BLaER1 treated with 17β-estradiol and CSF1 and Interleukin-3, amounts not matched to agents 10 nM and 100 nM (cell line): ENCODE measurements at regions not wholly inside any gene's neighbourhood (a gene's known extent, or its start where the extent isn't known, plus 50 kb on each side); places are given as distances from the start of the nearest gene placed in this dataset.
A peak's percentile ranks its signal among the peaks of the same experiment; 100 is the strongest.

ENCODE experiments used
- H3K27ac ChIP-seq, 11 experiments: shearing (Covaris generic); formaldehyde crosslinking; 2 replicates each; pipeline ENCODE4 v1.8.1; 2022
- H3K27me3 ChIP-seq, 11 experiments: shearing (Covaris generic); formaldehyde crosslinking; 2 replicates each; pipeline ENCODE4 v1.8.1; 2022
- H3K36me3 ChIP-seq, 11 experiments: shearing (Covaris generic); formaldehyde crosslinking; 2 replicates each; pipeline ENCODE4 v1.8.1; 2022
- H3K4me1 ChIP-seq, 10 experiments: shearing (Covaris generic); formaldehyde crosslinking; 2 replicates each; pipeline ENCODE4 v1.8.1; 2022
- H3K4me2 ChIP-seq, 11 experiments: shearing (Covaris generic); formaldehyde crosslinking; 2 replicates each; pipeline ENCODE4 v1.8.1; 2022
- H3K4me3 ChIP-seq, 10 experiments: shearing (Covaris generic); formaldehyde crosslinking; 2 replicates each; pipeline ENCODE4 v1.8.1; 2022
- H3K9ac ChIP-seq, 11 experiments: shearing (Covaris generic); formaldehyde crosslinking; 2 replicates each; pipeline ENCODE4 v1.8.1; 2022
- H3K9me3 ChIP-seq, 11 experiments: shearing (Covaris generic); formaldehyde crosslinking; replicated peaks in 1 of 11; 2 replicates each; pipeline ENCODE4 v1.8.1; 2022
- H4K20me1 ChIP-seq, 11 experiments: shearing (Covaris generic); formaldehyde crosslinking; 2 replicates each; pipeline ENCODE4 v1.8.1; 2022
- Cebpa-rat ChIP-seq, 11 experiments: shearing (Covaris generic); IDR thresholded peaks; 2 replicates each; pipeline ENCODE4 v1.8.1; 2022

- Histone ChIP-seq H4K20me1 (no peaks in the 10 kb centered on the region), H3K9me3 (no peaks in the 10 kb centered on the region; a peak in 1 of 22 replicates), H3K36me3 (no peaks in the 10 kb centered on the region), H3K27ac (no peak overlapping the region), H3K27me3 (no peaks in the 10 kb centered on the region), H3K4me1 (peaks cover 0 to 20% (median 0%) of the 10 kb centered on the region in 10 experiments; a peak in 3 of 20 replicates), H3K4me3 (no peak overlapping the region), H3K9ac (no peak overlapping the region), H3K4me2 (no peak overlapping the region)
- no peak for TF ChIP-seq Cebpa-rat (IDR thresholded peaks at IDR 0.05)
These were observed 284.2 kb downstream of the C7orf25 start for GRCh38 chr7:42627626-42628025.

- Histone ChIP-seq H3K9ac (no peak overlapping the region), H4K20me1 (no peaks in the 10 kb centered on the region), H3K4me1 (peaks cover 0 to 20% (median 0%) of the 10 kb centered on the region in 10 experiments; a peak in 3 of 20 replicates), H3K27me3 (no peaks in the 10 kb centered on the region), H3K9me3 (no peaks in the 10 kb centered on the region), H3K36me3 (no peaks in the 10 kb centered on the region), H3K4me2 (no peak overlapping the region), H3K27ac (no peak overlapping the region), H3K4me3 (no peak overlapping the region)
- TF ChIP-seq Cebpa-rat (IDR thresholded peaks at IDR 0.05) = no peak
These were observed 284.8 kb downstream of the C7orf25 start for GRCh38 chr7:42627101-42627500.

GRCh38 chr7:42625421-42625820, 286.4 kb downstream of the C7orf25 start:
- Histone ChIP-seq H3K4me2 (peak overlapping the region in 2 of 11 experiments; percentile 4 to 36; a peak in 3 of 22 replicates), H3K9ac (no peak overlapping the region), H3K4me1 (peaks cover 0 to 20% (median 0%) of the 10 kb centered on the region in 10 experiments; a peak in 3 of 20 replicates), H4K20me1 (no peaks in the 10 kb centered on the region), H3K27me3 (no peaks in the 10 kb centered on the region), H3K36me3 (no peaks in the 10 kb centered on the region), H3K27ac (peak overlapping the region in 1 of 11 experiments; percentile 58; a peak in 3 of 22 replicates), H3K9me3 (no peaks in the 10 kb centered on the region), H3K4me3 (no peak overlapping the region)
- TF ChIP-seq Cebpa-rat (IDR thresholded peaks at IDR 0.05) = no peak

- TF ChIP-seq Cebpa-rat (IDR thresholded peaks at IDR 0.05) = no peak
- H3K4me1 ChIP-seq = peaks cover 0 to 20% (median 0%) of the 10 kb centered on the region in 10 experiments; a peak in 3 of 20 replicates
- no peak overlapping the region for H3K4me3 ChIP-seq
- H4K20me1 ChIP-seq = no peaks in the 10 kb centered on the region
- no peaks in the 10 kb centered on the region for H3K27me3 ChIP-seq
- H3K9ac ChIP-seq = no peak overlapping the region
- H3K27ac ChIP-seq = peak overlapping the region in 3 of 11 experiments; percentile 33 to 66 (median 54); a peak in 4 of 22 replicates
- 0 out of 22 replicates have a peak overlapping the region, but pooled peaks of 1 of the 11 experiments have one; percentile 1 for H3K4me2 ChIP-seq
- H3K9me3 ChIP-seq = no peaks in the 10 kb centered on the region
- no peaks in the 10 kb centered on the region for H3K36me3 ChIP-seq
These were observed 287.4 kb downstream of the C7orf25 start for GRCh38 chr7:42624471-42624870.

- no peak for TF ChIP-seq Cebpa-rat (IDR thresholded peaks at IDR 0.05)
- Histone ChIP-seq H3K27me3 (no peaks in the 10 kb centered on the region), H3K36me3 (no peaks in the 10 kb centered on the region), H3K4me1 (peaks cover 0 to 20% (median 0%) of the 10 kb centered on the region in 10 experiments; a peak in 6 of 20 replicates), H3K27ac (no peak overlapping the region), H3K9ac (no peak overlapping the region), H3K9me3 (no peaks in the 10 kb centered on the region), H3K4me2 (no peak overlapping the region), H3K4me3 (no peak overlapping the region), H4K20me1 (no peaks in the 10 kb centered on the region)
These were observed 290.2 kb downstream of the C7orf25 start for GRCh38 chr7:42621543-42622219.

GRCh38 chr7:42618651-42619360, 293.1 kb downstream of the C7orf25 start:
- TF ChIP-seq Cebpa-rat (IDR thresholded peaks at IDR 0.05) = 0 out of 22 replicates have a peak, but pooled peaks of 4 of the 11 experiments have one; percentile 9 to 25 (median 21)

GRCh38 chr7:42617806-42618457, 293.9 kb downstream of the C7orf25 start:
- no peaks in the 10 kb centered on the region for H3K36me3 ChIP-seq
- no peaks in the 10 kb centered on the region for H3K27me3 ChIP-seq
- H3K9ac ChIP-seq = no peak overlapping the region
- H3K4me3 ChIP-seq = no peak overlapping the region
- no peak for TF ChIP-seq Cebpa-rat (IDR thresholded peaks at IDR 0.05)
- peak overlapping the region in 1 of 11 experiments; percentile 3; a peak in 2 of 22 replicates for H3K4me2 ChIP-seq
- H4K20me1 ChIP-seq = no peaks in the 10 kb centered on the region
- no peak overlapping the region for H3K27ac ChIP-seq
- peaks cover 0 to 10% (median under 1%) of the 10 kb centered on the region in 10 experiments; a peak in 5 of 20 replicates for H3K4me1 ChIP-seq
- no peaks in the 10 kb centered on the region for H3K9me3 ChIP-seq

More at GRCh38 chr7:42618651-42619360, 293.1 kb downstream of the C7orf25 start:
- Histone ChIP-seq H3K4me3 (no peak overlapping the region), H4K20me1 (no peaks in the 10 kb centered on the region), H3K27me3 (no peaks in the 10 kb centered on the region), H3K9me3 (no peaks in the 10 kb centered on the region), H3K4me2 (no peak overlapping the region; a peak in 2 of 22 replicates), H3K27ac (no peak overlapping the region), H3K9ac (no peak overlapping the region), H3K4me1 (peaks cover 0 to 7% (median 0%) of the 10 kb centered on the region in 10 experiments; a peak in 3 of 20 replicates), H3K36me3 (no peaks in the 10 kb centered on the region)

- no peaks in the 10 kb centered on the region for H3K36me3 ChIP-seq
- no peak overlapping the region for H3K27ac ChIP-seq
- H3K9me3 ChIP-seq = no peaks in the 10 kb centered on the region
- no peak overlapping the region for H3K4me3 ChIP-seq
- H3K4me1 ChIP-seq = peaks cover 0 to 18% (median 7%) of the 10 kb centered on the region in 10 experiments; a peak in 14 of 20 replicates
- H3K27me3 ChIP-seq = no peaks in the 10 kb centered on the region
- peak overlapping the region in 1 of 11 experiments; percentile 3; a peak in 1 of 22 replicates for H3K4me2 ChIP-seq
- TF ChIP-seq Cebpa-rat (IDR thresholded peaks at IDR 0.05) = no peak
- H4K20me1 ChIP-seq = no peaks in the 10 kb centered on the region
- H3K9ac ChIP-seq = no peak overlapping the region
These were observed 294.7 kb downstream of the C7orf25 start for GRCh38 chr7:42617071-42617765.
